ENCODE measurements at regions not wholly inside any gene's neighbourhood (a gene's known extent, or its start where the extent isn't known, plus 50 kb on each side); places are given as distances from the start of the nearest gene placed in this dataset.
"Not testable (repeated sequence)": the region's sequence is repeated elsewhere in the genome, so short reads cannot be mapped to it uniquely, and the experiment has no call there.

DNA sequence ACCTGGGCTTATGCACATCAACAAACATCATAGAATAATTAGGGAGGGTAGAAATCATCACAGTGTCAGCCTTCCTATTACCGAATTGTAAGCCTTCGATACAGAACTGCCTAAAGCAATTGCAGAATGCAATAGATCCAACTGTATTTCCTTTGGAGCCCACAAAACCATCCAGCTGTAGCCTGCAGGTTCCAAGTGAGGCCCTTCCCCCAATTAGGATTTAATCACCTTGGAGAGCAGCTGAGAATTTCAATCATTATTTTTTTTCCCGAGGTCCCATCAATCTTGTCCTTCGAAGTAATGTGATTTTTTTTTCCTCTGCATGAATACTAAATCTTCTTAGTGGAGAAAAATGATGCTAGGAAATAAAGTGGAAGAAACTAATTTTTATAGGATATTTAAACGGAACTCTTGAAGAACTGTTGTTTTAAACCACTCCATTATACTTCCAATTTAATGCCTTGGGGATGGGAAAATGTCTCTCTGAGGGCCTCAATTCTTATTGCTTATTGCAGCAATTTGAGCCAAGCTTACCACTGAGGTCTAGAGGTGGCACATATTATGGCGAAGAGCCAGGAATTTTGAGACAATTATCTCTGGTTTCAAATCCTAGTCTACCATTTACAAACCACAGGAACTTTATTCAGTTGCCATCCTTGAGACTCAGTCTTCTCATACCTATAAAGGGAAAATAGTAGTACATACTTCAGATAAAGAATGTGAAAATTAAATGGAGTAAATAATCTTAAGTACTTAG, 953.4 kb upstream of the IGFBP7 start:
- DNase-seq (ENCODE audit: low read depth) = no peak

DNA sequence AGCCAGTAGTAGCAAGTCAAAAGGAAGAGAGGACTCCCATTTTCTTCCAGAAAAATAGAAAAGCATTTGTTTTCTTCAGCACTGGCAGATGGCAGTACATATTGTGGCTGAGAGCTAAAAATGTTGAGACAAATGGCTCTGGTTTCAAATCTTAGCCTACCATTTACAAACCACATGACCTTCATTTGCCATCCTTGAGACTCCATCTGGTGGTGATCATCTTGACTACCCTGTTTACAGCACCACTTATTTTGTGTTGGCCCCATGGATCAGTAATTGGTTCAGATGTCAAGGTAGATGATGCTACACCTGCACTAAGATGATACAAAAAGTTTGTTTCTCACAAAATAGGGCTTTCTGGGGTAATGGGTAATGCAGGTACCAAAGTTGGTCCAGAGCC, 951.8 kb upstream of the IGFBP7 start:
- no peak for DNase-seq (ENCODE audit: low read depth)

DNA sequence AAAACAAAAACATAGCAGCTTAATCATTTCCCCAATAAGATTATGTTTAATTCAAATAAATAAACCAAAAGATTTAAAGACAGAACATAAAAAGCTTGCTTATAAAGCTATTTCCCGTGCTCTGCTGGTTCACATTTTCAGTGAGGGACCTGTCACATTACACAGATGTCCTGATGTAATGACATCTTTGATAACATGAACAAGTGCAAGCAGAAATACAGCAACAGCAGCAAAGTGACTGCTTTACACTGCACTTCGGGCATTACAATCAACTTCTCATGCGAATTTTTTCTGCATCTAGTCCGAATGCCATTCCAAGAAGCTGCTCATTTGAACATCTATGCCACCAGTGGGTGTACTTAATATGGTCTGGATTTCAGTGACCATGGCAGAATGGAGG, 940.3 kb upstream of the IGFBP7 start:
- DNase-seq (ENCODE audit: low read depth) = no peak

DNA sequence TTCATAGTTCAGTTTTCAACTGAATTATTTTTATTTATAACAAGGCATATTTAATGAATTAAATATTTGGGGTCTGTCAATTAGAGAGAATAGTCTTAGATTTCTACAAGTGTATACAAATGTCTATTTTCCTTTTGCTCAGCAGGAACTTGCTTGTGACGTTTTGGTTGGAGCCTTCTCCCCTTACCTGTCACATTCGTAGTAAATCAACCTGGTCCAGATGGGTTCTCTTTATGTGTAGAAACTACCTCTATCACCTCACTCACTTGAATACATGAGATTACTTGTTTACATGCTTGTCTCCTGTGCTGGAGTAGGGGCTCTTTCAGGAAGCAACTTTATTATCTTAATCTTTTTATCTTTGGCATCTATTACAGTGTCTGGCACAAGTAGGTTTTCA, 938.3 kb upstream of the IGFBP7 start:
- DNase-seq (ENCODE audit: low read depth) = no peak

DNA sequence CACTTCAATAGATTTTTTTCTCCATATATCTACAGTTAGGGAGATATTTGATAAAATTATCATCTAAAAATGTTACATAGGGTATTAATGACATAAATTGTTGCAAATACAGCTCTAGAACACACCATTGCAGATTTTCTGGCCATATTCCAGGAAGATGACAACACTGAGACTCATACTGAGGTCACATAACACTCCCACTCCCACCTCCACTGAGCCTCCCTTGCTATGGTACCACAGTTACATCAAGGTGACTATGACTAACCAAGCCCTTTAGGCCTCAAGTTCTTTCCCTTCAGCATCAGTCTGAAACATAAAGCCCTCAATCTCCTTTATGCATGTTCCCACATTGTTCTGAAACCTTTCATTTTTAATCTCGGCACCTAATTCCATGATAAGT, 932.0 kb upstream of the IGFBP7 start:
- no peak for DNase-seq (ENCODE audit: low read depth)

DNA sequence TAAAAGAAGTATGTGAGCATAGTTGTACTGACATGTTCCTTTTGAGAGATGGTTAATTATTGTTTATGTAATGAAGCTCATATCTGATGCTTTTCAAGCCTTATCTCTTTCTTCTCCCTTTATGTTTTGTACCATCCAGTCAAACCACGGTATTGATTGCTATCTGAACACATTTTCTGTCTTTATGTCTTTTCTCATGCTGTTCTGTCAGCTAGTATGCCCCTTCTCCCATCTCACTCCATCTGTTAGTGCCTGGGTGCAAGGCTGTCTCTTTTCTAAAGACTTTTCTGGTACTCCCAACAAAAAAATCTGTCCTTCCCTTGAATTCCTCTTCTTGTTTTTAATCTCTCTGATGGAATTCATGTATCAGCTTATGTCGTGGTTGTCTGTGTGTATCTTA, 883.8 kb upstream of the IGFBP7 start:
- no peak for DNase-seq (ENCODE audit: low read depth)

DNA sequence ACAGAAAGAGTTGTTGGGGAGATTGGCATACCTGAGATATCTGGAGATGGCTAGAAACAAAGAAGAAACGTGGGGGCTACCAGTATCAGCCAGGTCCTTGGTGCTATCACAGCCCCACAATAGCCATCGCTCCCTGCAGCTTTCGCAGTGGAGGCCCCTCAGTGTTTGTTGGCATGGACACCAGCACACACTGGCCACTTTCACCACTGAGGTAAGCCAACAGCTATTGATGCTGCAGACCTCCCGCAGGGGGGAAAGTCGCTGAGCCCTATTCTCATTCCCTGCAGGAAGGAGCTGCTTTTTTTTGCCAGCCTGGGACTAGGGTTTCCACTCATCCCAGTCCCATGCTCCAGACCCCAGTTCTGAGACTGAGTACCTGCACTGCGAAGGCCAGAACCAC, 879.2 kb upstream of the IGFBP7 start:
- no peak for DNase-seq (ENCODE audit: low read depth)

DNA sequence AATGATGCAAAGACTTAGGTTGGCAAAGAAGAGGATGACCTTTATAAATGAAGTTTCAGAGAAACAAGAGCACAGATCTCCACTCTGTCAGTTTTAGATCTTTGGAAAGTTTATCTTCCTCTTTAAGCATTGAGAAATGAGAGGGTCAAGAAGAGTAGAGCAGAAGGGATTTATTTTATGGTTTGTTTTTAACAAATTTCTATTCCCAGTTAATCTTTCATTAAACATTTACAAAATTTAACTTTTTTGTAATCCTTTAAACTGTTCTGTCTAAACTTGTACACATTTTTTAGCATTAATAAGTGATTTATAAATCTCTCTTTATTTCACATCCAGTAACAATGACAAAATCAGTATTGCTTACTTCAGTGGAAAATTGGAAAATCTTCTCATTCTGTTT, 875.0 kb upstream of the IGFBP7 start:
- DNase-seq (ENCODE audit: low read depth) = no peak

DNA sequence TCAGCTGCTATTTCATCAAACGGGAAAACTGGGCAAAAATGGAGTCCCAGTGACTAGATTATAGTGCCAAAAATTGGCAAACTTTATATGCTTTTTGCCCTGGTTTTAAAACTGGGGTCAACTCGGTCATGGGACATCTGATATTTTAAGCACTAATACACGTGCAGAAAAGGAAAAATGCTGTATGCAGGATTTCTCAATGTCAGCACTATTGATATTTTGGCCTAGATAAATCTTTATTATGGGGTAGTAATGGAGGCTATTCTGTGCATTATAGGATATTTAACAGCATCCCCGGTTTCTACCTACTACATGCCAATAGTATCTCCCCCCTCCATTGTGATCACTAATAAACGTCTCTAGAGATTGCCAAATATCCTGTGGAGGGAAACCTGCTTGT, 870.9 kb upstream of the IGFBP7 start:
- DNase-seq (ENCODE audit: low read depth) = no peak

DNA sequence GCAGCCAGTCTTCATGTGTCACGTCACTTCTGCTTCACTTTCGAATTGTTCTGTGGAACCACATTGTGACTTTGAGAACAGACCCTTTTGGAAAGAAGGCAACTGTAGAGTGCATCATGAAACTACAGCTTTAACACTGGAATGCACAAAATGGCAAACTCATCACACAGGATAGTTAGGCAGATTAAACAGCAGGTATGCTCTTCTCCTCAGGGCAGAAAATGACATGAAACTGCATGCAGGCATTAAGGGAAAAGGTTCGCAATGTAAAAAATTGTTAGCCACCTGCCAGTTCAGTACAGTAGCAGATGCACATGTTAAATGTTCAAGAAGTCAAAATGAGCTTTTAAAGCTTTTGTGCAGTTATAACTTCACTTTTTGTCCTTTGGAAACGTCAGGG, 864.6 kb upstream of the IGFBP7 start:
- no peak for DNase-seq (ENCODE audit: low read depth)

DNA sequence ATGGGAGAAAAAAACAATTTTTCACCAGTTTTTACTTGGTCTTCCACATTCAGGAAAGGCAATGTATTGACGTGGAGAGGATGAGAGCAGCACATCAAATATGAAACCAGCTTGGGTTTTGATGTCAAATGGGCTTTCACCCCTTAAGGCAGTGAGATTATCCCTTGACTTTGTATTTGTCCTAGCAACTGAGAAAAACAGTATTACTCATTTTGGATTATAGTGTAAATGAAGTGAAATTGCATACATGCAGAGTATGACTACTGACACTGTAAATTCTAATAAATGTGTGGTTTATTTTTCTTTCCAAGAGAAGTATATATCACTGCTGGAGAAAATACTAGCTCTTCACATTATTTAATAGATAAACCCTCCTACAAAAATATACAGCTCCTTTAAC, 863.6 kb upstream of the IGFBP7 start:
- DNase-seq (ENCODE audit: low read depth) = no peak

DNA sequence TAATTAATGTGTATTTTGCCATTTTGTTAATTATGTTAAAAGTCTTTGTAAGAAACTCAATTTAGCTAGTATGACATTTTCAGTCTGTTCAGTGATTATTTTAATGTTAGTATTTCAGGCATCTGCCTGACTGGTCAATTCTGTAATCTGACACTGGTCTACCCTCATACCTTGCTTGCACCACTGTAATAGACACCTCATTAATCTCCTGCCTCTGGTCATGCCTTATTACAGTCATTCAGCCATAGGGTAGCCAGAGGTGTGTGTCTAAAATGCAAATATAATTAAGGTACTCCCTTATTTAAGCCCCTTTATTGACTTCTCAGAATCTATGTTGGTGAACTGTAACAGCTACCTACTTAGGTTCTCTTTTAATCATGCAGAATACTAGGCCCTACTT, 861.1 kb upstream of the IGFBP7 start:
- no peak for DNase-seq (ENCODE audit: low read depth)

DNA sequence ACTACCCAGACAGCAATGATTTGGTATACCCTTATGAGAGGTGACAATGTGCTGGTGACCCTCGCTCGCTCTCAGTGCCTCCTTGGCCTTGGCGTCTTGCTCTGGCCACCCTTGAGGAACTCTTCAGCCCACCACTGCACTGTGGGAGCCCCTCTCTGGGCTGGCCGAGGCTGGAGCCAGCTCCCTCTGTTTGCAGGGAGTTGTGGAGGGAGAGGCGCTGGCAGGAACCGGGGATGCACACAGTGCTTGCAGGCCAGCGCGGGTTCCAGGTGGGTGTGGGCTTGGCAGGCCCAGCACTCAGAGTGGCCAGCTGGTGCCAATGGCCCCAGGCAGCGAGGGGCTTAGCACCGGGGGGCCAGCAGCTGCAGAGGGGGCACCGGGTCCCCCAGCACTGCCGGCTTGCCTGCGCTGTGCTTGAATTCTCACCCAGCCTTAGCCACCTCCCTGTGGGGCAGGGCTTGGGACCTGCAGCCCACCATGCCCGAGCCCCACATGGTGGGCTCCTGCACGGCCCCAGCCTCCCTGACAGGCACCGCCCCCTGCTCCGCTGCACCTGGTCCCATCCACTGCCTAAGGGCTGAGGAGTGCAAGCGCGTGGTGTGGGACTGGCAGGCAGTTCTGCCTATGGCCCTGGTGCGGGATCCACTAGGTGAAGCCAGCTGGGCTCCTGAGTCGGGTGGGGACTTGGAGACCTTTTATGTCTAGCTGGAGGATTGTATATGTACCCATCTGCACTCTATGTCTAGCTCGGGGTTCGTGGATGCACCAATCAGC, 857.0 kb upstream of the IGFBP7 start:
- no peak for DNase-seq (ENCODE audit: low read depth)

DNA sequence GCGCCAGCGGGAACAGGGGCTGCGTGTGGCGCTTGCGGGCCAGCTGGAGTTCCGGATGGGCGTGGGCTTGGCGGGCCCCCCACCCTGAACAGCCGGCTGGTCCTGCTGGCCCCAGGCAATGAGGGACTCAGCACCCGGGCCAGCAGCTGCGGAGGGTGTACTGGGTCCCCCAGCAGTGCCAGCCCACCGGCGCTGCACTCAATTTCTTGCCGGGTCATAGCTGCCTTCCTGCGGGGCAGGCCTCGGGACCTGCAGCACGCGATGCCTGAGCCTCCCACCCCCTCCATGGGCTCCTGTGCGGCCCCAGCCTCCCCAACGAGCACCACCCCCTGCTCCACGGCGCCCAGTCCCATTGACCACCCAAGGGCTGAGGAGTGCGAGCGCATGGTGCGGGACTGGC, 855.2 kb upstream of the IGFBP7 start:
- not testable (repeated sequence) for DNase-seq (ENCODE audit: low read depth)

DNA sequence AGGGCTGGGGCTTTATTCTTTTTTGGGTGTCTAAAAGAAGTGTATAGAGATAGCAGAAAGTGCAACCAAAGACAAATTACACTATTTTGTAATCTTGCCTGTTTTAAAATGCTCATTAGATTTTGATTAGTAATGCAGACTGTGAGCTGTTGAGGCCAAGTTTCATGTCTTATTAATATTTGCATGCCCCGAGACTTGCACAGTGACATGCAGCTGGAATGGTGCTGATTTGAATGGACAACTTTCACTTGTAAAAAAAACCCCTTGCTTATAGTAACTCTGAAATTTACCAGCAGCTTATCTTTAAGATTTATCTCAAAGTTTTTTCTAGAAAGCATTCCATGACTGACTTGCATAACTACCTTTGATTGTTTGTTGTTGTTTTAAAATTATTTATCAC, 835.1 kb upstream of the IGFBP7 start:
- no peak for DNase-seq (ENCODE audit: low read depth)

DNA sequence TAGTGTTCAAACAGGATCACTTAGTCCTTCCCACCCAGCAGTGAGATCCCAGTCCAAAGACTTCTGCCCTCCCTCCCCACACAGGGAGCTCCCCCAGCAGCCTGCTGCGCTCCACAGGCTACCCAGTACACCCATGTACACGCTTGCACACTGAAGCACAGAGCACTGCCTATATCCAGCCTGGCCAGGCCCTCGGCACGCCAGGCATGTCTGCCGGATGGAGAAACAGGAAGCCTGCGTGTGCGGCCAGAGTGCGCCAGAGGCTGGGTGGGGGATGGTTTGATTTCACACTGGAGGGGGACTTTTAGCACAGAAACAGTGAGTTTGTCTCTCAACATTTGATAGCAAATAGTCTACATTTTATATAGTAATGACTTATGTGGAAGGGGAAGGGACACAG, 833.5 kb upstream of the IGFBP7 start:
- no peak for DNase-seq (ENCODE audit: low read depth)

DNA sequence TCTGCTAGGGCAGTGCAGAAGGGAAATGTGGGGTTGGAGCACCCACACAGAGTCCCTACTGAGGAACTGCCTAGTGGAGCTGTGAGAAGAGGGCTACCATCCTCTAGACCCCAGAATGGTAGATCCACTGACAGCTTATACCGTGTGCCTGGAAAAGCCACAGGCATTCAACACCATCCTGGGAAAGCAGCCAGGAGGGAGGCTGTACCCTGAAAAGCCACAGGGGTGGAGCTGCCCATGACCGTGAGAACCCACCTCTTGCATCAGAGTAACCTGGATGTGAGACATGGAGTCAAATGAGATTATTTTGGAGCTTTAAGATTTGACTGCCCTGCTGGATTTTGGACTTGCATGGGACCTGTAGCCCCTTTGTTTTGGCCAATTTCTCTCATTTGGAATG, 827.1 kb upstream of the IGFBP7 start:
- DNase-seq (ENCODE audit: low read depth) = not testable (repeated sequence)

DNA sequence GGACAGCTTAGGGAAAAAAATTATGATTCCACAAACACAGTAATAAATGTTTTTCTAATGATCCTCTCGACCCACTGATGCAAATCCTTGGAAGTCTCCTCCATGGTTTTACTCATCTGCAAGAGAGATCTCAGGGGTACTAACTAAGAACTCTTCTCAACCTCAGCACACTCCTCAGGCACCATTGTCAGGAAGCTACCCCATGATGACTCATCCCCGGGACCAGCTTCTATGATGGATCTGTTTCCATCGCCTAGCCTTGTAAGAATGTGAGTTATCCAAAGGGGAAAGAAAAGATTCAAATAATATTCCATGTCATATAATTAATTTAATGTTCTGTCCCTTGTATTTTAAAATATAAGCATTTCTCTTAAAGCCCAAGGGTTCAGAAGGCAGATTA, 816.1 kb upstream of the IGFBP7 start:
- DNase-seq (ENCODE audit: low read depth) = no peak

DNA sequence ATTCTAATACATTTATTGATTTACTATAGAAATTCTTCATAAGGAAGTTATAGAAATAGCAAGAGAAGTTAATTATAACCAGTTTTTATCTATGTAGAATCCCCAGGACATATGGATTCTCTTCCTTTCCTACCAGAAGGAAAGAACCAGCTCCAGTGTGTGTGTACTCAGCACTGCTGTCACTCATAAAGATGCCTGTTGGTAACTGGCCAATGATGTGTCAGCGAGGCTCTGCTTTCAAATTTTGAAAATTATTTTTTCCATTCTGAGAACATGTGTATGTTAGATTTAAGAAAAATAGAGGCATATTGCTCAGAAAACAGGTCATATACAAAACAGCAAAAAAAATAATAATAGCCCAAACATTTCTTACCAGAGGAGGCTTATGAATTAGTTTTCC, 814.8 kb upstream of the IGFBP7 start:
- no peak for DNase-seq (ENCODE audit: low read depth)

DNA sequence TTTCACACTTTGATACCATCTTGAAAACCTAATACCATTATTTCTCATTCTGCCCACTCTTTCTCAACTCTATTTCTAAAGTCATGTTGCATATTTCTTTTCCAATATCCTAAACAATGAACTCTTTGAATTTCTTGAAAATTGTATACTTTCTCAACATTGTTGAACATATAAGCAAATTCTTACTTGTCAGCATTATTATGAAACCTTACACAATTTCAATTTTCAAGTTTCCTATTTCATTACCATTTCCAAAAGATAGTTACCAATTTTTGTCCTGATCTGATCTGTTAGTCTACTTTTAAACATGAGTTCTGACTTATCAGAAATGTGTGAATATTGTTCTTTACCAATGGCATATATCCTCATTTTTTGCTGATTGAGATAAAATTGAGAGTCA, 806.3 kb upstream of the IGFBP7 start:
- no peak for DNase-seq (ENCODE audit: low read depth)

DNA sequence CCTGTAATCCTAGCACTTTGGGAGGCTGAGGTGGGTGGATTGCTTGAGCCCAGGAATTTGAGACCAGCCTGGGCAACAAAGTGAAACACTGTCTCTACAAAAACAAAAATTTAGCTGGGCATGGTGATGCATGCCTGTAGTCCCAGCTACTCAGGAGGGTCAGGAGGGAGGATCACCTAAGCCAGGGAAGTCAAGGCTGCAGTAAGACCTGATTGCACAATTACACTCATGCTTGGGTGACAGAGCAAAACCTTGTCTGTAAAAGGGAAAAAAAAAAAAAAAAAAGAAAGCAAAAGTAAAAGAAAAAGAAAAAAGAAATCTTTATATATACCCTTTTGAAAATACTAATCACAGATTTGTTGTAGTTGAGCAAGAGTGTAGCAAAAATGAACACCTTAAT, 801.0 kb upstream of the IGFBP7 start:
- DNase-seq (ENCODE audit: low read depth) = no peak

DNA sequence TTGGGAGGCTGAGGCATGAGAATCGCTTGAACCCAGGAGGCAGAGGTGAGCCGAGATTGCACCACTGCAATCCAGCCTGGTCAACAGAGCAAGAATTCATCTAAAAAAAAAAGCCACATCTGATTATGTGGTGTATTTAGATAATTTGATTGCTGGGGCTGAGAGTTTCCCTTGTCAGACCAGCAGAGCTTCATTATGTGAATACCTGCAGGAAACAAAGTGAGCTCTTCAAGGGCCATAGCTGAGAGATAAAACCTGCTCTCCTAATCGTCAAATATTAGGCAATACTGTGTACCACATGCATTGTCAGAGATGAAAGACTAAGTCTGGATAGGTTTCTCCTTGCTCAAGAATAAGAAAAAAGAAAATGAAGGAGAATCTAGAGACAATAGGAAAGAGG, 800.0 kb upstream of the IGFBP7 start:
- no peak for DNase-seq (ENCODE audit: low read depth)

DNA sequence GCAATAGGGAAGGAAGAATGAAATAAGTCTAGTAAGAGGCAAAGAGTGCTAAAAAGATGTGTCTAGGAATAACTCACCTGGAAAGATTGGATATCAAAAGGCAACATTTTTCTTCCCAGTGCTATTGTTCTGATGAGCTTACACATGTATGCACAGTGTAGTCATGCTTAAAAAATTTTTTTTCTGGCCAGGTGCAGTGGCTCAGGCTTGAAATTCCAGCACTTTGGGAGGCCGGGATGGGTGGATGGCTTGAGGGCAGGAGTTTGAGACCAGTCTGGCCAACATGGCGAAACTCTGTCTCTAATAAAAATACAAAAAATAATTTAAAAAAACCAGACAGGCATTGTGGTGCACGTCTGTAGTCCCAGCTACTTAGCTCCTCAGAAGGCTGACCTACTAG, 795.8 kb upstream of the IGFBP7 start:
- DNase-seq (ENCODE audit: low read depth) = no peak

DNA sequence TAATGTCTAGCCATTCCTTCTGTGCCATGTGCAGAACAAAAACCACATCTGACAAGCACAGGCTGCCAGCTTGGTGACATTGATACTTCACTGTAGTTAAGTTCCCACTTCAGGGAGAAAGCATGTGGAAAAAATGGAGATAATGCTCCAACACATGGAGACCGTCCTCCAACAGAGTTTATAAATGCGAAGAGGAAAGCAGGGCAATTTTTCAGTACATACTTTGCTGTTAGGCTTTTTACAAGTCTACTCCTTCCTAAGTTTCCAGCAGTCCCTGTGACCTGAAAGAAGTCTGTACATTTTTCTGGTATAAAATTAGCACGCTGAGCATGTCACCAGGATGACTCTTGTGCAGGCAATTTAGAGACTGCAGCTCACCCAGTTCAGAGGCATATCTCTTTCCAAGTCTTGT, 766.9 kb upstream of the IGFBP7 start:
- no peak for DNase-seq (ENCODE audit: low read depth)
